ENCODE measurements at regions not wholly inside any gene's neighbourhood (a gene's known extent, or its start where the extent isn't known, plus 50 kb on each side); places are given as distances from the start of the nearest gene placed in this dataset.
"Not testable (repeated sequence)": the region's sequence is repeated elsewhere in the genome, so short reads cannot be mapped to it uniquely, and the experiment has no call there.

GRCh38 chr2:18066066-18066465, 187.6 kb downstream of the KCNS3 start:
- DNase-seq: no peak

GRCh38 chr2:18065249-18065648, 186.8 kb downstream of the KCNS3 start:
- DNase-seq: no peak

GRCh38 chr2:18063826-18064470, 185.5 kb downstream of the KCNS3 start:
- no peak for DNase-seq

- DNase-seq: no peak
These were observed 184.4 kb downstream of the KCNS3 start for GRCh38 chr2:18062892-18063291.

GRCh38 chr2:18061717-18062116, 183.2 kb downstream of the KCNS3 start:
- DNase-seq: no peak

GRCh38 chr2:18057657-18058056, 179.2 kb downstream of the KCNS3 start:
- no peak for DNase-seq

- DNase-seq: no peak
These were observed 176.8 kb downstream of the KCNS3 start for GRCh38 chr2:18055290-18055689.

- DNase-seq: no peak
These were observed 171.5 kb downstream of the KCNS3 start for GRCh38 chr2:18050001-18050400.

GRCh38 chr2:18049325-18049724, 170.9 kb downstream of the KCNS3 start:
- DNase-seq: no peak

- DNase-seq: no peak
These were observed 169.6 kb downstream of the KCNS3 start for GRCh38 chr2:18047896-18048657.

- no peak for DNase-seq
These were observed 168.7 kb downstream of the KCNS3 start for GRCh38 chr2:18047213-18047611.

- no peak for DNase-seq
These were observed 168.2 kb downstream of the KCNS3 start for GRCh38 chr2:18046558-18047212.

- DNase-seq: no peak
These were observed 167.6 kb downstream of the KCNS3 start for GRCh38 chr2:18046017-18046416.

GRCh38 chr2:18045230-18045629, 166.8 kb downstream of the KCNS3 start:
- no peak for DNase-seq

- not testable (repeated sequence) for DNase-seq
These were observed 138.9 kb downstream of the KCNS3 start for GRCh38 chr2:18017381-18017780.

- DNase-seq: no peak
These were observed 131.4 kb downstream of the KCNS3 start for GRCh38 chr2:18009891-18010290.

GRCh38 chr2:18005411-18005810, 126.9 kb downstream of the KCNS3 start:
- no peak for DNase-seq

- DNase-seq: no peak
These were observed 123.2 kb downstream of the KCNS3 start for GRCh38 chr2:18001671-18002070.

GRCh38 chr2:17996978-17997377, 118.5 kb downstream of the KCNS3 start:
- DNase-seq: no peak

GRCh38 chr2:17995593-17995992, 117.1 kb downstream of the KCNS3 start:
- DNase-seq: no peak

Data from stimulated activated CD4-positive, alpha-beta T cell treated with anti-CD3 and anti-CD28 coated beads, Interleukin-4, amount 100 ng/mL, for 24 hours (primary cell).